ENCODE measurements at regions not wholly inside any gene's neighbourhood (a gene's known extent, or its start where the extent isn't known, plus 50 kb on each side); places are given as distances from the start of the nearest gene placed in this dataset.
"Not testable (repeated sequence)": the region's sequence is repeated elsewhere in the genome, so short reads cannot be mapped to it uniquely, and the experiment has no call there.

- no peak for ATAC-seq
- intact Hi-C loops (cut with DNase I), result no loop called here
Observed at GRCh38 chr6:159642995-159643394, 50.0 kb downstream of the SOD2 start.

GRCh38 chr6:159642481-159642880 lies 50.6 kb downstream of the SOD2 start:
- no peaks in the 10 kb centered on the region for H3K27me3 ChIP-seq (ENCODE audit: control insufficient read depth, insufficient read depth)
- H3K27ac ChIP-seq (ENCODE audit: low read length), result no peak overlapping the region
- DNase-seq, result no peak
- no peaks in the 10 kb centered on the region for H3K4me1 ChIP-seq (ENCODE audit: control insufficient read depth, insufficient read depth, low read length)
- H3K4me3 ChIP-seq (ENCODE audit: low read length), result no peak overlapping the region
- no peak for ATAC-seq
- WGBS, result 50% methylated on average over 1 of the region's 1 CpG
- intact Hi-C loops (cut with DNase I), result no loop called here
- no peaks in the 10 kb centered on the region for H3K9me3 ChIP-seq (ENCODE audit: control insufficient read depth, low read length)

More at GRCh38 chr6:159642995-159643394, 50.0 kb downstream of the SOD2 start:
- Histone ChIP-seq H3K27me3 (ENCODE audit: control insufficient read depth, insufficient read depth) (no peaks in the 10 kb centered on the region), H3K27ac (ENCODE audit: low read length) (no peak overlapping the region), H3K9me3 (ENCODE audit: control insufficient read depth, low read length) (no peaks in the 10 kb centered on the region), H3K4me3 (ENCODE audit: low read length) (no peak overlapping the region), H3K4me1 (ENCODE audit: control insufficient read depth, insufficient read depth, low read length) (no peaks in the 10 kb centered on the region)
- WGBS, result 92% methylated on average over 7 of the region's 7 CpGs
- DNase-seq, result no peak

- ATAC-seq (no peak), DNase-seq (no peak)
- 96% methylated on average over 6 of the region's 6 CpGs for WGBS
- Histone ChIP-seq H3K4me1 (ENCODE audit: control insufficient read depth, insufficient read depth, low read length) (no peaks in the 10 kb centered on the region), H3K4me3 (ENCODE audit: low read length) (no peak overlapping the region), H3K27me3 (ENCODE audit: control insufficient read depth, insufficient read depth) (no peaks in the 10 kb centered on the region), H3K9me3 (ENCODE audit: control insufficient read depth, low read length) (no peaks in the 10 kb centered on the region), H3K27ac (ENCODE audit: low read length) (no peak overlapping the region)
- intact Hi-C loops (cut with DNase I), result no loop called here
Observed at GRCh38 chr6:159640722-159641482, 52.1 kb downstream of the SOD2 start.

GRCh38 chr6:159640322-159640721 lies 52.7 kb downstream of the SOD2 start:
- H3K27me3 ChIP-seq (ENCODE audit: control insufficient read depth, insufficient read depth), result no peaks in the 10 kb centered on the region
- no peak overlapping the region for H3K4me3 ChIP-seq (ENCODE audit: low read length)
- ATAC-seq (no peak), DNase-seq (no peak)
- intact Hi-C loops (cut with DNase I), result no loop called here
- no peaks in the 10 kb centered on the region for H3K4me1 ChIP-seq (ENCODE audit: control insufficient read depth, insufficient read depth, low read length)
- H3K27ac ChIP-seq (ENCODE audit: low read length), result no peak overlapping the region
- H3K9me3 ChIP-seq (ENCODE audit: control insufficient read depth, low read length), result no peaks in the 10 kb centered on the region
- WGBS, result 81% methylated on average over 2 of the region's 2 CpGs

GRCh38 chr6:159639721-159640120 lies 53.3 kb downstream of the SOD2 start:
- Histone ChIP-seq H3K27me3 (ENCODE audit: control insufficient read depth, insufficient read depth) (no peaks in the 10 kb centered on the region), H3K27ac (ENCODE audit: low read length) (no peak overlapping the region), H3K4me3 (ENCODE audit: low read length) (no peak overlapping the region), H3K9me3 (ENCODE audit: control insufficient read depth, low read length) (no peaks in the 10 kb centered on the region), H3K4me1 (ENCODE audit: control insufficient read depth, insufficient read depth, low read length) (no peaks in the 10 kb centered on the region)
- ATAC-seq, result no peak
- intact Hi-C loops (cut with DNase I), result no loop called here
- WGBS, result 61% methylated on average over 3 of the region's 3 CpGs
- no peak for DNase-seq

GRCh38 chr6:159633196-159633595 lies 59.8 kb downstream of the SOD2 start:
- Histone ChIP-seq H3K4me3 (ENCODE audit: low read length) (no peak overlapping the region), H3K27ac (ENCODE audit: low read length) (no peak overlapping the region), H3K4me1 (ENCODE audit: control insufficient read depth, insufficient read depth, low read length) (no peaks in the 10 kb centered on the region), H3K9me3 (ENCODE audit: control insufficient read depth, low read length) (no peaks in the 10 kb centered on the region), H3K27me3 (ENCODE audit: control insufficient read depth, insufficient read depth) (no peaks in the 10 kb centered on the region)
- no peak for DNase-seq
- WGBS, result 73% methylated on average over 5 of the region's 5 CpGs
- no peak for ATAC-seq
- intact Hi-C loops (cut with DNase I), result no loop called here

- Histone ChIP-seq H3K4me3 (ENCODE audit: low read length) (no peak overlapping the region), H3K4me1 (ENCODE audit: control insufficient read depth, insufficient read depth, low read length) (no peaks in the 10 kb centered on the region), H3K27ac (ENCODE audit: low read length) (no peak overlapping the region), H3K27me3 (ENCODE audit: control insufficient read depth, insufficient read depth) (no peaks in the 10 kb centered on the region), H3K9me3 (ENCODE audit: control insufficient read depth, low read length) (no peaks in the 10 kb centered on the region)
- no peak for ATAC-seq
- intact Hi-C loops (cut with DNase I), result no loop called here
- WGBS, result 86% methylated on average over 5 of the region's 5 CpGs
- DNase-seq, result no peak
Observed at GRCh38 chr6:159631886-159632285, 61.2 kb downstream of the SOD2 start.

GRCh38 chr6:159627939-159628338 lies 65.1 kb downstream of the SOD2 start:
- no peaks in the 10 kb centered on the region for H3K27me3 ChIP-seq (ENCODE audit: control insufficient read depth, insufficient read depth)
- ATAC-seq (no peak), DNase-seq (no peak)
- H3K4me1 ChIP-seq (ENCODE audit: control insufficient read depth, insufficient read depth, low read length), result no peaks in the 10 kb centered on the region
- no peaks in the 10 kb centered on the region for H3K9me3 ChIP-seq (ENCODE audit: control insufficient read depth, low read length)
- intact Hi-C loops (cut with DNase I), result no loop called here
- H3K27ac ChIP-seq (ENCODE audit: low read length), result no peak overlapping the region
- WGBS, result 85% methylated on average over 2 of the region's 2 CpGs
- H3K4me3 ChIP-seq (ENCODE audit: low read length), result no peak overlapping the region

GRCh38 chr6:159626506-159626905 lies 66.5 kb downstream of the SOD2 start:
- WGBS, result 95% methylated on average over 5 of the region's 5 CpGs

GRCh38 chr6:159623156-159623555 lies 69.9 kb downstream of the SOD2 start:
- intact Hi-C loops (cut with DNase I), result no loop called here
- H3K4me1 ChIP-seq (ENCODE audit: control insufficient read depth, insufficient read depth, low read length), result no peaks in the 10 kb centered on the region
- H3K9me3 ChIP-seq (ENCODE audit: control insufficient read depth, low read length), result no peaks in the 10 kb centered on the region
- no peaks in the 10 kb centered on the region for H3K27me3 ChIP-seq (ENCODE audit: control insufficient read depth, insufficient read depth)
- H3K27ac ChIP-seq (ENCODE audit: low read length), result no peak overlapping the region
- H3K4me3 ChIP-seq (ENCODE audit: low read length), result no peak overlapping the region
- 96% methylated on average over 5 of the region's 5 CpGs for WGBS
- no peak for ATAC-seq
- DNase-seq, result no peak

More at GRCh38 chr6:159626506-159626905, 66.5 kb downstream of the SOD2 start:
- intact Hi-C loops (cut with DNase I); H3K4me1 ChIP-seq (ENCODE audit: control insufficient read depth, insufficient read depth, low read length); H3K27ac ChIP-seq (ENCODE audit: low read length); H3K9me3 ChIP-seq (ENCODE audit: control insufficient read depth, low read length); ATAC-seq; H3K4me3 ChIP-seq (ENCODE audit: low read length); DNase-seq; H3K27me3 ChIP-seq (ENCODE audit: control insufficient read depth, insufficient read depth): not testable (repeated sequence)

- ATAC-seq (no peak), DNase-seq (no peak)
- intact Hi-C loops (cut with DNase I), result no loop called here
- no peaks in the 10 kb centered on the region for H3K27me3 ChIP-seq (ENCODE audit: control insufficient read depth, insufficient read depth)
- H3K9me3 ChIP-seq (ENCODE audit: control insufficient read depth, low read length), result peaks cover 5% of the 10 kb centered on the region
- no peak overlapping the region for H3K4me3 ChIP-seq (ENCODE audit: low read length)
- no peaks in the 10 kb centered on the region for H3K4me1 ChIP-seq (ENCODE audit: control insufficient read depth, insufficient read depth, low read length)
- WGBS, result 85% methylated on average over 1 of the region's 1 CpG
- H3K27ac ChIP-seq (ENCODE audit: low read length), result no peak overlapping the region
Observed at GRCh38 chr6:159620947-159621346, 72.1 kb downstream of the SOD2 start.

GRCh38 chr6:159617444-159617843 lies 75.6 kb downstream of the SOD2 start:
- Histone ChIP-seq H3K27me3 (ENCODE audit: control insufficient read depth, insufficient read depth) (no peaks in the 10 kb centered on the region), H3K9me3 (ENCODE audit: control insufficient read depth, low read length) (peaks cover 5% of the 10 kb centered on the region), H3K4me1 (ENCODE audit: control insufficient read depth, insufficient read depth, low read length) (no peaks in the 10 kb centered on the region), H3K27ac (ENCODE audit: low read length) (no peak overlapping the region), H3K4me3 (ENCODE audit: low read length) (no peak overlapping the region)
- no peak for DNase-seq
- WGBS, result 94% methylated on average over 1 of the region's 1 CpG
- intact Hi-C loops (cut with DNase I), result no loop called here
- ATAC-seq, result no peak
